NK-92 treated with Interleukin-12 subunit alpha and Interleukin-12 subunit beta, amount 100 ng/mL, for 24 hours (cell line): ENCODE measurements at regions not wholly inside any gene's neighbourhood (a gene's known extent, or its start where the extent isn't known, plus 50 kb on each side); places are given as distances from the start of the nearest gene placed in this dataset.
"Not testable (repeated sequence)": the region's sequence is repeated elsewhere in the genome, so short reads cannot be mapped to it uniquely, and the experiment has no call there.

Source experiments
- DNase-seq: peaks from one replicate; lab custom pipeline; 2025; lab: John Stamatoyannopoulos, UW

- DNase-seq, result no peak
Observed at GRCh38 chr15:62894322-62895085, 148.0 kb upstream of the TPM1 start.

DNA sequence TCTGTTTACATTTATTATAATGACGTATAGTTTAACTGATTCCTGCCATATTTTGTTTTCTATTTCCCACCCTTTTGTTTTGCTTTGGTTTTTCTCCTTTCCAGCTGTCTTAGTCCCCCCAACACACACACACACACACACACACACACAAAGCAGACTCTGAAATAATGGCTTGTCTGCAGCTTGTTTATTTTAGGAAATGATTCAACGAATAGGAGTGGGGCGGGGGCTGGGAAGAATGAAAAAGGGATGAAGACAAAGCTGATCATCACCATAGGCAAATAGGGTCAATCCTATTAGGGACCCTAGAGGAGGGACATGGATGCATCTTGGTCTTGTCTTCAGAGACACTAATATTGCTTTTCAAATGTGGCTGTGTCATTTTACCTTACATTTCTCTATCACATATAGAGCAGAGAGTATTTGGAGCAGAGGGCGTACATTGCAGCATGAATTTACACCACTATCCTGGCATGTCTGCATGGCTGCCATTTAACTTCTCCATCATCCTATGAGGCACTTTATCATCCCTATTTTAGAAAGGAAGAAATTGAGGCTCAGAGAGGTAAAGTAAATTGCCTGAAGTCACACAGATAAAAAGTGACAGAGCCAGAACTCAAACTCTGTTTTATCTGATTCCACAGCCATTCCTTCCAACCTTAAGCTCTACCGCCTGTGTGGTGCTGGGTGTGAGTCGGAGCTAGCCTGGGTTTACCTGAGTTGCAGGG, 147.2 kb upstream of the TPM1 start:
- DNase-seq, result no peak

DNA sequence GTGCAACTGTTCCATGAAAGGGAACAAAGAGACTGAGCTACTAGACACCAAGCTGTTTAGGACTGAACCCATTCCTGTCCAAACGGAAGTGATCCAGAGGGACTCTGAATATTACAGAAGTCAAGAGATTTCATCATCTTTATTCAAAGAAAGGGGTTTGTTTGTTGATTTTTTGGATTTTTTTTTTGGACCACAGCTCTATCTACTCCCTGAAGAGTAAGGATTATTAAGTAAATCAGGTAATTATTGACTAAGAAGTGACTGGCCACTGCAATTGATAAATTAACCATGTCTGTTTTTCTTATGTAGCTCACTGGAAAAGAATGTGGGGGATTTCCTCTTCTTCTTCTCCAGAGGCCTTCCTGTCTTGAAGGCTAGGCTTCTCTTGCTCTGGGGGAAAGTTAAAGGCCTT, 146.6 kb upstream of the TPM1 start:
- DNase-seq, result no peak

GRCh38 chr15:62896380-62896866, 146.1 kb upstream of the TPM1 start:
- DNase-seq, result no peak

DNA sequence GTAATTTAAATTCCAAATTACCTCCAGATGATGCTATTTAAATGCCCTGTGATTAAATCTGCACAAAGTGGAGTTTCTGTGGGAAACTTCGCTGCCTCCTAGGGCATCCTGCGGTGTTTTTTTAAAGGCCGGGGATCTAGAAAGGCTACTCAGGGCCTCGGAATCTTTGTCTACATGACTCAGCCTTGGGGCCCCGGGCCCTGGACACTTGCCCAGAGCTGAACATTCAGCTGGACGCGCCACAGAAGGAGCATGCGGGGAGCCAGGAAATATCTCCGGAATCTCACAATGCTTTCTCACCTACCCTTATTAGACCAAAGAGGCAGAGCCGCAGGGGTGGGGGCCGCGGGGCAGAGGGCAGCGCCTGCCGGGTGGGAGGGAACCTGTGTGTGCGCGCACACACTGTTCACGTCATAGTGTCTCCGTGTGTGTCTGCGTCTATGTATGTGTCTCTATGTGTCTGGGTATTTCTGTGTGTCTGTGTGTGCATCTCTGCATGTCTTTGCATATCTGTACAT, 145.5 kb upstream of the TPM1 start:
- DNase-seq, result no peak

DNA sequence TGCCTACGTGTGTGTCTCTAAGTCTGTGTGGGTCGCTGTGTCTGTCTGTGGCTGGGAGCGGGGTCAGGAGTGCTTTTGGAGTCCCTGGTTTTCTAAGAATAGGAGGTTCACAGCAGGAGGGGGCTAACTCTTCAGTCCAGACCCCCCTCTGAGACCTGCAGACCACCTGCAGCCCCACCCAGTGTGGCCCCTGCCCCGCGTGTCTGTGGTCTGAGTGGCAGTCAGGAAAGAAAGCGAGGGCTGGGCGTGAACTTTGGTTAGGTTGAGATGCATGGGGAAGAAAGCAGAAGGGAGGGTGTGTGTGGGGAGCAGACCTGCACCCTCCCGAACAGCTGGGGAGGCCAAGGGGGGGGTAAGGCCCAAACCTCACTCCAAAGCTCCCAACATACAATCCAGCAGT, 144.9 kb upstream of the TPM1 start:
- DNase-seq, result no peak

- DNase-seq, result no peak
Observed at GRCh38 chr15:62899090-62899493, 143.5 kb upstream of the TPM1 start.

DNA sequence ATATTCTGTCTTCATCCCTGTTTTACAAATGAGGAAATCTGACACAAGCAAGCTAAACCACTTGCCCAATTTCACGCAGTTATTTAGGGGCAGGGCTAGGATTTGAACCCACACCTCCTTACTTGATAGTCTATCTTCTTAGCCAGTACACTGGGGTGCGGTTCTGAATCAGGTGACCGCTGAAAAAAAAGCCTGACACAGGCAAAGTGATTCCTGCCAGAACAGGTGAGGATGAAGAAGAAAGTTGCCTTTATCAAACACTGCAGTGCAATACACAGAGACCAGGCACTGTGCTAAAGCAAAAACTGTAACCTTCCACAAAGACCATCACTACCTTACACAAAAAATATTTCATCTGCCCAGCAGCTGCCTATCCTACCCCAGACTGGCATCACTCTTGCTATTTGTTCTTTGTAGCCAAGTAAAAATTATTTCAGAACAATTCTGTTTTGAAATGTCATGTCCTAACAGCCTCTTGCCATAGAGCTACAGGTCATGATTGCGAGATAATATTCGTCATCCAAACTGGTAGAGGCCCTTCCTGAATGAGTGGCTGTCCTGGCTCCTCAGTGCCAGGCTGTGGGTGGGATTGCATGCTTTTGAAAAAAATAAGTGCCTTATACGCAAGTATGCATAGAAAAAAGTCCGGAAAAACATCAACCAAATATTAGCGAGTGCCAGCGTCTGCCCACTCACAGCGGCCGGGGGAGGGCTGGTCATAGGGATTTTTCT, 142.3 kb upstream of the TPM1 start:
- no peak for DNase-seq

DNA sequence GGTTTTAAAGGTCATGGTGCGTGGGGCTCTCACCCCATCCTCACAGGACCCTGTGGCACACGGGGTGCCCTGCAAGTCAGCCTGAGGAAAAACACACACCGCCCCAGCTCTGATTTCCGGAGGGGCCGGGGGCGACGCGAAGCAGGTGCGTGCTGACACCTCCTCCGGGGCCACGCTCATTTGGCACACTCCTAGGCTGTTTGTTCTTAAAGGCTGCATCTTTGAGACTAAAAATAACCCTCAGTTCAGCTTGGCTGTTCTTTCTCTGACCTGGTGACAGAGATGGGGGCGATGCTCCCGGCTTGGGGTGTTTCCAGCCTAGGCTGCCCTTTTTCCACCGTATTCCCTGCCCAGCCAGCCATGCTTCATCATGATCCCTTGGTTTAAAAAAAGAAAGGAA, 141.5 kb upstream of the TPM1 start:
- no peak for DNase-seq

GRCh38 chr15:62901909-62902546, 140.5 kb upstream of the TPM1 start:
- no peak for DNase-seq

DNA sequence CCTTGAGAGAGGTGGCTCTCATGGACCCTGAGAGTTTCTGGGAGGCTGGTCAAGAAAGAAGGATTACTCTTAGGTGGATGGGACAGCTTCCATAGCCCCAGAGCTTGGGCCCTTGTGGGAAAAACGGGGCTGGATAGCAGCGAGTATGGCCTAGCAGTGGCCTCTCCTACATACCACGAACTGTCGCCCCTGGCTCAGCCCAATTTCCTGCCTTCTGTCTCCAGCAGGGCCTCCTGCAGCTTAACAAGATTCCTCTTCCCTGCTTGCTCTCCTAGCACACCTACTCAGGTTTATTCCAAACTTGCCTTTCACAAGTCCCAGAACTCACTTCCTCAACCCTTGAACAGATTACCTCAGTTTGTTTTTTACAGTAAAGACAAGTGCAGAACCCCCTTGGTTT, 139.7 kb upstream of the TPM1 start:
- no peak for DNase-seq

DNA sequence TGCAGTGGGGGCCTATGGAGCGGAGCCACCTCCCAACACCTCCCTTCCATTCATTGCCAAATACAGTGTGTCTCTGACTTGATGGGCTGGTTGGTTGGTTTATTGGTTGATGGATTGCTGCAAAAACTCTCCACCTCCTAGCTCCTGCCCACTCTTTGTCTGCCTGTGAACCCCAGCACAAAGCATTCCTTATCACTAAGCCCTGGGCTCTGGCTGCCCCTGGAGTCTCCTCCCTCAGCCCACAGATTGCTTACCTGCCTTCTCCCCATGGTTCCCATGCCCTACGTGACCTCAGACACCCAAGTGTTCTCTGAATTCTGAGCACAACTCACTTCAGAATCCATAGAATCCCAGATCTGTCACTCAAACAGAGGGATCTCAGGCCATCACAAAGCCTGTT, 139.1 kb upstream of the TPM1 start:
- DNase-seq, result no peak

DNA sequence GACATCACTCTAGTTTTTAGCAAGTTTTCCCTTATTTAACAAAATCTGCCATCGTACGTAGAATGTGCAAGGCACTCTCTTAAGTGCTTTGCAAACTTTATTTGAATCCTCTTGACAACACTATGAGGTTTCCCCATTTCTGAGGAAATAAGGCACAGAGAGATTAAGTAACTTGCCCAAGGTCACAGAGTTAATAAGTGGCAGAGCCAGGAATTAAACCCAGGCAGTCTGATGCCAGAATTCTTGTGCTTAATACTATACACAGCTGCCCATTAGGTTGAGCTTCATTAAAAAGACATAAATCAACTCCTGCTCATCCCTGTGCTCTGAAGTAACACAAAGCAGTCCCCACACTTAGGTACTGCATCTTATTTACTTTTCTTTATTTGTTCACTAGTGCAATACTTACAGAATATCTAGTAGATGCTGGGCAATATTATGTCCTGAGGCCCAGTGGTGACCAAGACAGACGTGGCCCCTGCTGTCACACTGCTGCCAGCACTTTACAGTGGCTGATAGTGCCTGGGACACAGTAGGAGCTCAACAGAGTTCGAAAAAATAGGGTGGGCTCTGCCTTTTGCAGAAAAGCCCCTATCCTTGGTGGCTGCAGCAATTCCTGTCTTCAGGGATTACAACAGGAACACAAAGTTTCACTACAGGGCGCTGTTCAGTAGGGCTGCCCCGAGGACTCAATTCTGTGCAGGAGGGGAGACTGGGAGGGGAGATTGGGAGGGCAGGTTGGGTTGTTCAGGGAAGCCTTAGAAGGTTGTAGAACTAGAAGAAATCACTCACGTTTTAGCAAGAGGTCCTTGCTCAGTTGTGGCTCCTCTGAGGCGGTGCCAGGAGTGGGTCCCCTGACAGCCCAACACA, 138.3 kb upstream of the TPM1 start:
- no peak for DNase-seq

DNA sequence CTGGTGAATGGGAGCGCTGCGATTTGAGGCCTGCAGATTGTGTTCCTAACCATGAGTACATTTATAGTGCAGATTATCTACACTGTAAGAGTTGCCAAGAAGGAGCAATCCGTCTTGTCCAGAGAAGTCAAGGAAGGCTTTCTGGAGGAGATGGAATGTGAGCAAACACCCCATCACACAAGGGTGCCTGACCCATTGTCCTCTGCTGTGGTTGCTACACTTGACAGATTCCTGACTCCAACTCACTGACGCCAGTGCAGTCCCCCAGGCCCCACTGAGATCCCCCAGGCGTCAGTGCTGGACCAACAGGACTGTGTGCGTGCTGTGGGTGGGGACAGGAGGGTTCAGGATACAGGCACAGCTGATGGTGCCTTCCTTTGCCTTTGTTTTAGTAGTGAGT, 135.9 kb upstream of the TPM1 start:
- DNase-seq, result no peak

- no peak for DNase-seq
Observed at GRCh38 chr15:62907275-62907674, 135.3 kb upstream of the TPM1 start.

DNA sequence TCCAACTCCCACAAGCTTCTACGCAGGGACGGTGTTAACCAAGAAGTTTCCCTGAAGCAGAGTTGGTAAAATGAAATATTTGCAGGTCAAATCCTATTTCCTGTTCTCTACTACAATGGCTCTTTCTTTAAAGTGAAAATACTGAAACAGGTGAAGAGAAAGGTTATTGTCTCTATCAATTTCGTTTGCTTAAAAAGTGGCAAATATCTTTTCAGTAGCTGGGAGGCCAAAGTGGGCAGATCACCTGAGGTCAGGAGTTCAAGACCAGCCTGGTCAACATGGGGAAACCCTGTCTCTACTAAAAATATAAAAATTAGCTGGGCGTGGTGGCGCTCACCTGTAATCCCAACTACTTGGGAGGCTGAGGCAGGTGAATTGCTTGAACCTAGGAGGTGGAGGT, 134.2 kb upstream of the TPM1 start:
- DNase-seq, result not testable (repeated sequence)

DNA sequence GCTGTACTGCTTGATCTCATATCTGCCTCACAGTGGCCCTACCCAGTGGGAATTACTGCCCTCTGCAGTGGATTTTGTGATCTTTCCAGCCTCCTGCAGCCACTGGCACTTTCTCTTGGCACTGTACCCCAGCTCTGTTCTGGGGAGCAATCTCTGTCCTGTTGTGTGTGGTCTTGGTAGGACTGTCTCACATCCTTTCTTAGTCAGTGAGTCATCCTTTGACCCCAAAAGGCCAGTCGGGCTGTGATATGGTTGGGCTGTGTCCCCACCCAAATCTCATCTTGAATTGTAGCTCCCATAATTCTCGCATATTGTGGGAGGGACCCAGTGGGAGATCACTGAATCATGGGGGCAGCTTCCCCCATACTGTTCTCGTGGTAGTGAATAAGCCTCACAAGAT, 133.3 kb upstream of the TPM1 start:
- no peak for DNase-seq

DNA sequence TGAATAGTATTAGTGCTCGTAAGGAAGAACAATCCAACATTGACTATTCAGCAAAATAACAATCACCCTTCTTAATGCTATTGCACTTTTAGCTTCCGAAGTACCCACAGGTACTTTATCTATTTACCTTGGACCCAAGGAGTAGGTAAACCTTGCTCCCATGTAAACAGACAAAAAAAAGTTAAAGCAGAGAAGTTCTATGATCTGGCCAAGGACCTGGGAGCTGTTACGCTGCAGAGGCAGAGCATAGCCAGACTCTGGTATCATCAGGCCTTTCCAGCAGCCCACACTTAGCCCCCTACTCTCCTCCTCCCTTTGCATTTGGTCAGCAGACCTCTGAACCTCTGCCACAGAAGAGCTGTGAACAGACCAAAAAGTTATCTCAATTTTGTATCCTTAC, 130.3 kb upstream of the TPM1 start:
- no peak for DNase-seq

DNA sequence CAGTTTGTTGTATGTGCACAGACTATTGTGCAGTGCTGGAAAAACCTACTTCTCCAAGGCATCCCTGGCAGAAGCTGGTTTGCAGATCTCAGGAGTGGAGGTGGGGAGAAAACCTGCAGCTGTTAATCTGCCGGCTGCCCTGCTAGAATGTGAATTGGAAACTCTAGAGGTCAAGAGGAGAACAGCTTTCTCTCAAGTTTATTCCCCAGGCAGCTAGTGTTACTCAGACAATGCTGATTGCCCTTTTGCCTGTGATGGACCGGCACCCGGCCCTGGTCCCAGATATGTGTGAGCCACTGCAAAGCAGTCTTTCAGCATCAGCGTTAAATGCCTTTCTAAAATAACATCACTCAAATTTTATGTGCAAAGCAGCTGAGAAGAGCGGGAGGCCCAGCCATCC, 129.7 kb upstream of the TPM1 start:
- DNase-seq, result no peak

DNA sequence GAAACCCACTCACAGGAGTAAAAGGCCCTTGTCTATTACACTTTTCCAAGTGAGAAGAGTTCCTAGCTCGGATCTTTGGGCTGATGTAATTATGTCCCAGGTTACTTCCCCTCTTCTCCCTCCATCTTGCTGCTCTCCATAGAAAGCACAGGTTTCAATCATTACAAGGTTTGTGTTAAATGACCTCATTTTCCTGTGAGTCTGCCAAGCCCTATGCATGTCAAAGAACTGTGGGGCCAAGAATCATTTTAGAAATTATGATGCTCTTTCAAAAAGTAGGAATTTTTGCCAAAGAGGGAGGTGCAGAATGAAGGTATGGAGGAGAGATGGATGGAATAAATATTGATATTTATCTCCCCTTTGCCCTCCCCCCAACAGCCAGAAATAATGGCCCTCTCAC, 129.3 kb upstream of the TPM1 start:
- DNase-seq, result no peak

DNA sequence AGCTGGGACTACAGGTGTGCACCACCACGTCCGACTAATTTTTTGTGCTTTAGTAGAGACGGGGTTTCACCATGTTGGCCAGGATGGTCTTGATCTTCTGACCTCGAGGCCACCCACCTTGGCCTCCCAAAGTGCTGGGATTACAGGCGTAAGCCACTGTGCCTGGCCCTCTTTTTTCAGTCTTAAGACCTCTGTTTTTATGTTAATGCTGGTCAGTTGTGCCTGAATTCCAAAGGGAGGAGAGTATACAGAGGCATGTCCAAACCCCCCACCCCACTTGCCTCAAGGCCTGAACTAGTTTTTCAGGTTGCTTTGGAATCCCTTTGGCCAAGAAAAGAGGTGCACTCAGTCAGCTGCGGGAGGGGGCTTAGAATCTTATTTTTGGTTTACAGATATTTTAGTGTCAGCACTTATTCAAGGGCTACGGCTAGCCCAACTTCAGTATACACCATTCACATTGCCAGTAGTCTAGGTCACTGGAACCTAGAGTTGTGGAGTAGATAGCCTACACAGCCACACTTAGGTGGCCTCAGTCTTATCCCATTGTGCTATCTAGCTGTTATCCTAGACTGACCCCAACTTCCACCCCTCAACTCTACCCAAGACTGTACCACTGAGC, 128.0 kb upstream of the TPM1 start:
- DNase-seq, result no peak
